Parathyroid adenoma (tissue), 2 donors: ENCODE measurements at regions not wholly inside any gene's neighbourhood (a gene's known extent, or its start where the extent isn't known, plus 50 kb on each side); places are given as distances from the start of the nearest gene placed in this dataset.

Experiments used
- H2AFZ ChIP-seq: fragments of 300-600 bp; sonication (generic); one replicate; pipeline ENCODE4 v1.7.0; 2017; ENCODE audit warnings: antibody characterized with exemption, mild to moderate bottlenecking
- H3K27ac ChIP-seq: fragments of 300-600 bp; sonication (generic); one replicate; pipeline ENCODE4 v1.7.0; 2017
- H3K27me3 ChIP-seq: fragments of 300-600 bp; sonication (generic); one replicate; pipeline ENCODE4 v1.7.0; 2017; ENCODE audit warnings: low read length; ENCODE audit not compliant: control insufficient read depth, insufficient read depth
- H3K36me3 ChIP-seq: fragments of 300-600 bp; sonication (generic); one replicate; pipeline ENCODE4 v1.7.0; 2017; ENCODE audit warnings: low read length; ENCODE audit not compliant: control insufficient read depth, insufficient read depth
- H3K4me1 ChIP-seq: fragments of 300-600 bp; sonication (generic); one replicate; pipeline ENCODE4 v1.7.0; 2017; ENCODE audit warnings: control low read depth
- H3K4me2 ChIP-seq: fragments of 300-600 bp; sonication (generic); one replicate; pipeline ENCODE4 v1.7.0; 2017; ENCODE audit warnings: low read length
- H3K4me3 ChIP-seq: fragments of 300-600 bp; sonication (generic); one replicate; pipeline ENCODE4 v1.7.0; 2017; ENCODE audit warnings: low read depth, low read length
- H3K79me2 ChIP-seq: fragments of 300-600 bp; sonication (generic); one replicate; pipeline ENCODE4 v1.7.0; 2017; ENCODE audit warnings: control low read depth
- H3K9ac ChIP-seq: fragments of 300-600 bp; sonication (generic); one replicate; pipeline ENCODE4 v1.7.0; 2017; ENCODE audit warnings: mild to moderate bottlenecking
- H3K9me3 ChIP-seq: fragments of 300-600 bp; sonication (generic); one replicate; pipeline ENCODE4 v1.7.0; 2017; ENCODE audit warnings: low read length; ENCODE audit not compliant: control insufficient read depth
- TF ChIP-seq, protein P1 (sequence below): fragments of 300-600 bp; sonication (generic); IDR thresholded peaks from one replicate; pipeline ENCODE4 v1.7.0; 2017; ENCODE audit warnings: antibody characterized with exemption, mild to moderate bottlenecking
- donor health status: primary hyperparathyroidism.

DNA sequence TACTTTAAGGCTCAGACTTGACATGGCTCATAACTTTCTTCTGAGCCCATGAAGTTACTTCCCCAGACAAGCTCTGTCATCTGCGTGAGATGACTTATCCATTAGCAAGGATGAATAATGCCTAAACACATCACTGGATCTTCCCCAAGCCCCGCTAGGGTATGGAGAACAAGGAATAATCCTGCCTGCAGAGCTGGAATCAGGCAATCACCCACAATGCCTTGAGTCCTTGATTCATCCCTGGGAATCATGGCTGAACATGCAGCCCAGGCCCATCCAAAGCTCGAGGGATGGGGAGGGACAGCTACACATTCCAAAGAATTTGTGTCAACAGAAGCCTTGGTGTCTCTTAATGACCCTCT lies 131.7 kb downstream of the PSMG1 start:
- TF ChIP-seq, protein P1, sequence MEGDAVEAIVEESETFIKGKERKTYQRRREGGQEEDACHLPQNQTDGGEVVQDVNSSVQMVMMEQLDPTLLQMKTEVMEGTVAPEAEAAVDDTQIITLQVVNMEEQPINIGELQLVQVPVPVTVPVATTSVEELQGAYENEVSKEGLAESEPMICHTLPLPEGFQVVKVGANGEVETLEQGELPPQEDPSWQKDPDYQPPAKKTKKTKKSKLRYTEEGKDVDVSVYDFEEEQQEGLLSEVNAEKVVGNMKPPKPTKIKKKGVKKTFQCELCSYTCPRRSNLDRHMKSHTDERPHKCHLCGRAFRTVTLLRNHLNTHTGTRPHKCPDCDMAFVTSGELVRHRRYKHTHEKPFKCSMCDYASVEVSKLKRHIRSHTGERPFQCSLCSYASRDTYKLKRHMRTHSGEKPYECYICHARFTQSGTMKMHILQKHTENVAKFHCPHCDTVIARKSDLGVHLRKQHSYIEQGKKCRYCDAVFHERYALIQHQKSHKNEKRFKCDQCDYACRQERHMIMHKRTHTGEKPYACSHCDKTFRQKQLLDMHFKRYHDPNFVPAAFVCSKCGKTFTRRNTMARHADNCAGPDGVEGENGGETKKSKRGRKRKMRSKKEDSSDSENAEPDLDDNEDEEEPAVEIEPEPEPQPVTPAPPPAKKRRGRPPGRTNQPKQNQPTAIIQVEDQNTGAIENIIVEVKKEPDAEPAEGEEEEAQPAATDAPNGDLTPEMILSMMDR = no peak
- no peaks in the 10 kb centered on the region for H3K36me3 ChIP-seq
- no peak overlapping the region for H3K4me3 ChIP-seq
- H3K4me1 ChIP-seq = no peaks in the 10 kb centered on the region
- no peak overlapping the region for H3K27ac ChIP-seq
- H3K79me2 ChIP-seq = no peaks in the 10 kb centered on the region
- H2AFZ ChIP-seq = no peak overlapping the region
- H3K9ac ChIP-seq = no peak overlapping the region
- no peak overlapping the region for H3K4me2 ChIP-seq
- no peaks in the 10 kb centered on the region for H3K9me3 ChIP-seq
- no peaks in the 10 kb centered on the region for H3K27me3 ChIP-seq

GRCh38 chr21:39050841-39051587 lies 132.2 kb downstream of the PSMG1 start:
- Histone ChIP-seq H3K9me3 (no peaks in the 10 kb centered on the region), H3K36me3 (no peaks in the 10 kb centered on the region), H3K4me2 (no peak overlapping the region), H3K4me1 (no peaks in the 10 kb centered on the region), H3K27me3 (no peaks in the 10 kb centered on the region), H3K27ac (no peak overlapping the region), H3K9ac (no peak overlapping the region), H2AFZ (no peak overlapping the region), H3K79me2 (no peaks in the 10 kb centered on the region), H3K4me3 (no peak overlapping the region)
- TF ChIP-seq, protein P1 = no peak

DNA sequence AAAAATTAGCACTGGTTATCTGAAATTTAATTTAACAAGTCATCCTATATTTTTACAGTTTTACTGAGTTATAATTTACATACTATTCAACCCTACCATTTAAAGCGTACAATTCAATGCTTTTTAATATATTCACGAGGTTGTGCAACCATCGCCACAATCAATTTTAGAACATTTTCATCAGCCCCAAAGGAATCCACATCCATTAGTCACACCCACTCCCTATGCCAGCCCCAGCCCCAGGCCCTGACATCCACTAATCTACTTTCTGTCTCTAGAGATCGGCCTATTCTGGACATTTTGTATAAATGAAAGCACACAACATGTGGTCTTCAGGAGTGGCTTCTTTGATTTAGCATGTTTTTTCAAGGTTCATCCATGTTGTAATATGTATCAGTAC lies 134.7 kb downstream of the PSMG1 start:
- Histone ChIP-seq H3K27ac (no peak overlapping the region), H3K9ac (no peak overlapping the region), H3K36me3 (no peaks in the 10 kb centered on the region), H3K27me3 (no peaks in the 10 kb centered on the region), H2AFZ (no peak overlapping the region), H3K4me2 (no peak overlapping the region), H3K79me2 (no peaks in the 10 kb centered on the region), H3K9me3 (no peaks in the 10 kb centered on the region), H3K4me1 (no peaks in the 10 kb centered on the region), H3K4me3 (no peak overlapping the region)
- TF ChIP-seq, protein P1 = no peak

GRCh38 chr21:39048064-39048463 lies 135.2 kb downstream of the PSMG1 start:
- H3K36me3 ChIP-seq = no peaks in the 10 kb centered on the region
- no peaks in the 10 kb centered on the region for H3K4me1 ChIP-seq
- H3K27ac ChIP-seq = no peak overlapping the region
- H3K27me3 ChIP-seq = no peaks in the 10 kb centered on the region
- TF ChIP-seq, protein P1 = no peak
- no peaks in the 10 kb centered on the region for H3K79me2 ChIP-seq
- no peak overlapping the region for H3K4me3 ChIP-seq
- H3K9me3 ChIP-seq = no peaks in the 10 kb centered on the region
- H3K4me2 ChIP-seq = no peak overlapping the region
- no peak overlapping the region for H3K9ac ChIP-seq
- no peak overlapping the region for H2AFZ ChIP-seq

GRCh38 chr21:39047046-39047445 lies 136.2 kb downstream of the PSMG1 start:
- H3K4me3 ChIP-seq = no peak overlapping the region
- no peaks in the 10 kb centered on the region for H3K27me3 ChIP-seq
- H2AFZ ChIP-seq = no peak overlapping the region
- no peak overlapping the region for H3K27ac ChIP-seq
- no peaks in the 10 kb centered on the region for H3K9me3 ChIP-seq
- no peaks in the 10 kb centered on the region for H3K36me3 ChIP-seq
- no peaks in the 10 kb centered on the region for H3K4me1 ChIP-seq
- H3K79me2 ChIP-seq = no peaks in the 10 kb centered on the region
- H3K9ac ChIP-seq = no peak overlapping the region
- TF ChIP-seq, protein P1 = no peak
- H3K4me2 ChIP-seq = no peak overlapping the region
